Fibroblast of villous mesenchyme (primary cell): ENCODE measurements at regions not wholly inside any gene's neighbourhood (a gene's known extent, or its start where the extent isn't known, plus 50 kb on each side); places are given as distances from the start of the nearest gene placed in this dataset.

Source experiments
- DNase-seq: peaks from one replicate; pipeline ENCODE4 v3.0.0-alpha.2; 2010; ENCODE audit warnings: low read depth
- H3K4me3 ChIP-seq: 2 replicates; pipeline ENCODE4 v1.5.1; 2011; ENCODE audit warnings: low read depth, mild to moderate bottlenecking, low read length
- TF ChIP-seq, protein P1 (sequence below): IDR thresholded peaks from 2 replicates; pipeline ENCODE4 v1.5.1; 2012; ENCODE audit warnings: low read depth, mild to moderate bottlenecking, low read length; ENCODE audit not compliant: insufficient read depth

DNA sequence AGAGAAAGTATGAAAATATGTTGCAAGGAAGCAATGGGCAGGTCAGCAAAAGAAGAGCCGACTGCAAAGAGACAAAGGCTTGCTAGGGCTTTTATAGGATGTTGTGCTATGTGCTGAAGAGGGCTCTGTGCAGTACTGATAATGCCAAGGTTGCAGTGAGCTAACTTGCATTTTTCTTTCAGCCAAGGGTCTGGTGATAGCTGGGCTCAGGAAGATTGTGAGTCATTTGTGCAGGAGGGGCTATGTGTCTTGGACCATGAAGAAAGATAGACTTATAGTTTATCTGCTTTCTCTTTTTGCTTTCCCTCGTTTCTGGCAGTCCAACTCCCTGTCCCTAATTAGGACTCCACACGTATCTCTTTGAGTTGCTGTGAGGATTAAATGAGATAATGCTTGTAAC is 64.5 kb upstream of the LRIG1 start:
- DNase-seq: no peak
- TF ChIP-seq, protein P1, sequence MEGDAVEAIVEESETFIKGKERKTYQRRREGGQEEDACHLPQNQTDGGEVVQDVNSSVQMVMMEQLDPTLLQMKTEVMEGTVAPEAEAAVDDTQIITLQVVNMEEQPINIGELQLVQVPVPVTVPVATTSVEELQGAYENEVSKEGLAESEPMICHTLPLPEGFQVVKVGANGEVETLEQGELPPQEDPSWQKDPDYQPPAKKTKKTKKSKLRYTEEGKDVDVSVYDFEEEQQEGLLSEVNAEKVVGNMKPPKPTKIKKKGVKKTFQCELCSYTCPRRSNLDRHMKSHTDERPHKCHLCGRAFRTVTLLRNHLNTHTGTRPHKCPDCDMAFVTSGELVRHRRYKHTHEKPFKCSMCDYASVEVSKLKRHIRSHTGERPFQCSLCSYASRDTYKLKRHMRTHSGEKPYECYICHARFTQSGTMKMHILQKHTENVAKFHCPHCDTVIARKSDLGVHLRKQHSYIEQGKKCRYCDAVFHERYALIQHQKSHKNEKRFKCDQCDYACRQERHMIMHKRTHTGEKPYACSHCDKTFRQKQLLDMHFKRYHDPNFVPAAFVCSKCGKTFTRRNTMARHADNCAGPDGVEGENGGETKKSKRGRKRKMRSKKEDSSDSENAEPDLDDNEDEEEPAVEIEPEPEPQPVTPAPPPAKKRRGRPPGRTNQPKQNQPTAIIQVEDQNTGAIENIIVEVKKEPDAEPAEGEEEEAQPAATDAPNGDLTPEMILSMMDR: no peak

DNA sequence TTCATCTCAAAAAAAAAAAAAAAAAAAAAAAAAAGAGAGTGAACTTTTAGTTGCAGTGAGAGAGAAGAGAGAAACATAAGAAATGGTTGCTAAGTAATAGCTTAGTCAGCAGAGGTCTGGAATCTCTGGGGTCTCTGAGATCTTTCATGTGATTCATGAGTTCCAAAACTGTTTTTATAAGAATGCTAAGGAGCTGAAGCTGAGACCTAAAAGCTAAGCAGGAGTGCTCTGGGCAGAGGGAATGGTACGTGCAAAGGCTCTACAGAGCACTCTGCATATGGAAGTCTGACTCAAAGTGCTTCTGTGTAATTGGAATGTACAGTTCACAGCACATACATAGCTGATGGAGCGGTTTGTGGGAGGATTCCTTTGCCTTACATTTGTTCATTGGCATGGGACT is 66.3 kb upstream of the LRIG1 start:
- DNase-seq: no peak
- H3K4me3 ChIP-seq: no peak overlapping the region
- TF ChIP-seq, protein P1: no peak

More for the DNA sequence above, 64.5 kb upstream of the LRIG1 start:
- H3K4me3 ChIP-seq: no peak overlapping the region

DNA sequence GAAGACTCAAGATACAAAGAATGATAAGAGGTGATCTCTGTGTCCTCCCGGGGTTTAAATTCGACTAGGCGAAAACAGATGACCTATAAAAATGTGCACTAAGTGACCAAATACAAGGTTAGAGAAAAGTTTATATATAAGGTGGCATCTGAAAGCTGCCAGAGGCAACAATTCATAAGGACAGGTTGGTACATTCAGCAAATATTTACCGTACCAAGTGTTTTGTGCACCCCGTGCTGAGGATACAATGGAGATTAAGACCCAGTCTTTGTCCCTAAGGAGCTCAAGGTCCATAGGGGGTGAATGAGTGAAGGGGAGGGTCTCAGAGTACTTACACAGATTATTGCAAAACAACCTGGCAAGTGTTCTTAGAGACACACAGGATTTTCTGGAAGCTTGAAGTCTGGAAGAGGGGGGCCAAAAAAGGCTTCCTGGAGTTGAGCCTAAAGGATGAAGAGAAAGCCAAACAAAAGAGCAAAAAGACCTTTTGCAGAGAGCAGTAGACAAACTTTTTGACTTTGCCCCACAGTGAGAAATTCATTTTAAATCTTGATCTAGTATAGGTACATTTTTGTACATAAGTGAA is 71.4 kb upstream of the LRIG1 start:
- no peak overlapping the region for H3K4me3 ChIP-seq
- DNase-seq: no peak
- TF ChIP-seq, protein P1: no peak

DNA sequence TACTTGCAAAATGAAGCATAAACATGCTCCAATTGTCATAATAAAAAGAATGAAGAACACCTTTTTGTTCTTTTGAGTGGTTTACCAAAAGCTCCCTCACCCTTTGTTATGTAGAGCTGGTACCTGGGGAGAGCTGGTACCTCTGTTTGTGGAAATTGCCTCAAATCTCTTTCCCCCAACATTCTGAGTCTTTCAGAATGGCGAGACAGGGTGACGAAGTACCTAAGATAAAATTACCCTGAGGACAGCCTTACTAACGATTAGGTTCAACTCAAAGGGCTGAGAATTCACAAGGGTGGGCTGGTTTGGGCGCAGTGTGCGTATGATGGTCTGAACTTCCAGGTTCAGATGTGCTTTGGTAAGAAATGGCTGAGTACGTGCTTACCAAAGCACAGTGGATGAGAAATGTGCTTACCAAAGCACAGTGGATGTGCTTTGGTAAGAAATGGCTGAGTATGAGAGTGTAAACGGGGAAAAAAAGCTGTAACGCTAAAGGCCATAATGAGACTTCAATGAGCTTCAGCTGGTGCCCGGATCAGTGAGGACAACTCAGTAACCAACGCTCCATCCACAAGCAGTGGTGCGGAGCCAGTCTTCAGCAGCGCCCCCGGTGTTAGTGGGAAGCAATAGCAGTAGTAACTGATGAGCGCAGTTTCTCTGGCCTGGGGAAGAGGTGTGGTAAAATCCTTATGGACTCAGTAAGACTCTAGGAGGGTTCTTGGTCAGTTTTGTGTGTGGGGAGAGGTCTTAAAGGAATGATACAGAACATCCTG is 72.3 kb upstream of the LRIG1 start:
- H3K4me3 ChIP-seq: no peak overlapping the region
- DNase-seq: no peak
- TF ChIP-seq, protein P1: peak; percentile 47

DNA sequence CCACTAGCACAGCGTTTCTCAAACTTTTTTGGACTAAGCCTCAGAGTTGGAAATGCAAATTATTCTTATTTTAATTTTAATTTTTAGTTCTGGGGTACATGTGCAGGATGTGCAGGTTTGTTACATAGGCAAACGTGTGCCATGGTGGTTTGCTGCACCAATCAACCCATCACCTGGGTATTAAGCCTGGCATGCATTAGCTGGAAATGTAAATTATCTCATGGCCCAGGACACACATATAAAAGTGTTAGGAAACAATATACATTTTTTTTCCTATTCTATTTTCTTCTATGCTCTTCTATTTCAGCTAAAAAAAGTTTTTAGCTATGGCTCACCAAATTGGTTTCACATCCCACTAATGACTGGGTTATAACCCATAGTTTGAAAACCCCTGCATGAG is 73.3 kb upstream of the LRIG1 start:
- H3K4me3 ChIP-seq: no peak overlapping the region
- no peak for DNase-seq
- TF ChIP-seq, protein P1: no peak

DNA sequence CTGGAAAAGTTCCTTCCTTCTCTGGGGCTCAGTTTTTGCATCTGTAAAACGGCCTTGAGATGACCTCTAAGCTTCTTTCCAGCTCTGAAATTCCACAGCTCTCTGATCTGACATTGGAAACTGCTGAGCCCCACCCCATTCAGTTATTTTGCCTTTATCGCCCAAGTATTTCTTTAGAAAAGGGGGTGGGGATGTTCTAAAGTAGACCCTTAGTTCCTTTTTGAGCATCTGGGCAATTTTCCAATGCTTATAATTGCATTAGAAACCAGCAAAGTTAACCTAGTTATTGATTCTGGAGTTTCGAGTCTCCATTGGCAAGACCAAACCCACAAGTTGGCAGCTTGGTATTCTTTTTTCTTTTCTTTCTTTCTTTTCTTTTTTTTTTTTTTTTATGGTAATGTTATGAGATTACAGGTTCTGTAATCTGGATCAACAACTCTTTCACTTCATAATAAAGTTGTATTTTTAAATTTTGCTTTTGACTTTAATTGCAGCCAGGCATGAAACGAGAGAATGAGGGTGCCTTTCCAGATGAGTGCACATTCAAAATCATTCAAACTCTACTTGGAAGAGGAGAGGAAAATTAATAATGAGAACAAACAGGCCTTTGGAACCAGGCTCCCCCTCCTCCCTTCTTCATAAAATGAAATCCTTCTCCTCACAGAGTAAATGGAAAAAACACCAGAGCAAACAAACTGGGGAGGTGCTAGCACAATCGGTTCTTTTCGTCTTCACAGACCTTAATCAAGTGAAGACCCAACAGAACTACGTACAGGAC is 76.8 kb upstream of the LRIG1 start:
- TF ChIP-seq, protein P1: no peak
- no peak overlapping the region for H3K4me3 ChIP-seq
- no peak for DNase-seq
